KMS-11 (cell line): ENCODE measurements at regions not wholly inside any gene's neighbourhood (a gene's known extent, or its start where the extent isn't known, plus 50 kb on each side); places are given as distances from the start of the nearest gene placed in this dataset.

Experiments used
- H2AFZ ChIP-seq: fragments of 200-600 bp; sonication (generic); 2 replicates; pipeline ENCODE4 v1.6.1; 2016; ENCODE audit warnings: antibody characterized with exemption, mixed run types, low read depth
- H3K27ac ChIP-seq: fragments of 200-600 bp; sonication (generic); 2 replicates; pipeline ENCODE4 v1.6.1; 2016; ENCODE audit warnings: mild to moderate bottlenecking, mixed run types
- H3K27me3 ChIP-seq: fragments of 200-600 bp; sonication (generic); 2 replicates; pipeline ENCODE4 v1.6.1; 2017; ENCODE audit warnings: mild to moderate bottlenecking, low read depth, mixed run types, moderate library complexity; ENCODE audit not compliant: insufficient read depth
- H3K36me3 ChIP-seq: fragments of 200-600 bp; sonication (generic); 2 replicates; pipeline ENCODE4 v1.6.1; 2017; ENCODE audit warnings: mild to moderate bottlenecking, mixed run types; ENCODE audit not compliant: insufficient read depth
- H3K4me1 ChIP-seq: fragments of 200-600 bp; sonication (generic); 2 replicates; pipeline ENCODE4 v1.6.1; 2016; ENCODE audit warnings: mild to moderate bottlenecking, low read depth, mixed run types; ENCODE audit not compliant: poor library complexity, severe bottlenecking
- H3K4me2 ChIP-seq: fragments of 200-600 bp; sonication (generic); 2 replicates; pipeline ENCODE4 v1.7.0; 2016; ENCODE audit warnings: mild to moderate bottlenecking, mixed run types
- H3K4me3 ChIP-seq: fragments of 200-600 bp; sonication (generic); IDR thresholded peaks from 2 replicates; pipeline ENCODE4 v1.6.1; 2017; ENCODE audit warnings: low read depth, low read length, mixed read lengths; ENCODE audit not compliant: insufficient read depth
- H3K79me2 ChIP-seq: fragments of 200-600 bp; sonication (generic); 2 replicates; pipeline ENCODE4 v1.6.1; 2016; ENCODE audit warnings: low read depth, mixed run types; ENCODE audit not compliant: insufficient read depth
- H3K9ac ChIP-seq: fragments of 200-600 bp; sonication (generic); 2 replicates; pipeline ENCODE4 v1.6.1; 2016; ENCODE audit warnings: mild to moderate bottlenecking, mixed run types
- H4K20me1 ChIP-seq: fragments of 200-600 bp; sonication (generic); 2 replicates; pipeline ENCODE4 v1.6.1; 2016; ENCODE audit warnings: mild to moderate bottlenecking, mixed run types; ENCODE audit not compliant: insufficient read depth
- CTCF ChIP-seq: fragments of 200-600 bp; sonication (generic); conservative IDR thresholded peaks from 2 replicates; pipeline ENCODE4 v1.6.1; 2017; ENCODE audit warnings: low read depth, mild to moderate bottlenecking, antibody characterized with exemption, low read length, moderate library complexity, mixed read lengths

GRCh38 chr2:196441527-196441926, 198.0 kb upstream of the CCDC150 start:
- TF ChIP-seq CTCF, result no peak
- Histone ChIP-seq H3K4me2 (no peak overlapping the region), H3K27ac (no peak overlapping the region), H2AFZ (no peak overlapping the region), H3K36me3 (no peaks in the 10 kb centered on the region), H3K79me2 (no peaks in the 10 kb centered on the region), H3K4me3 (no peak overlapping the region), H3K4me1 (peaks cover 15% of the 10 kb centered on the region), H4K20me1 (no peaks in the 10 kb centered on the region), H3K27me3 (no peaks in the 10 kb centered on the region), H3K9ac (no peak overlapping the region)

GRCh38 chr2:196442211-196442610, 197.3 kb upstream of the CCDC150 start:
- Histone ChIP-seq H3K36me3 (no peaks in the 10 kb centered on the region), H3K4me2 (no peak overlapping the region), H3K4me3 (no peak overlapping the region), H4K20me1 (no peaks in the 10 kb centered on the region), H3K4me1 (peaks cover 15% of the 10 kb centered on the region), H2AFZ (no peak overlapping the region), H3K27me3 (no peaks in the 10 kb centered on the region), H3K27ac (no peak overlapping the region), H3K79me2 (no peaks in the 10 kb centered on the region), H3K9ac (no peak overlapping the region)
- no peak for TF ChIP-seq CTCF

- Histone ChIP-seq H2AFZ (no peak overlapping the region), H4K20me1 (no peaks in the 10 kb centered on the region), H3K79me2 (no peaks in the 10 kb centered on the region), H3K4me2 (no peak overlapping the region), H3K4me1 (peaks cover 15% of the 10 kb centered on the region), H3K27ac (no peak overlapping the region), H3K27me3 (no peaks in the 10 kb centered on the region), H3K36me3 (no peaks in the 10 kb centered on the region), H3K9ac (no peak overlapping the region), H3K4me3 (no peak overlapping the region)
- TF ChIP-seq CTCF, result no peak
Measured at GRCh38 chr2:196444442-196444841, 195.1 kb upstream of the CCDC150 start.

- H3K4me2 ChIP-seq, result no peak overlapping the region
- no peak for TF ChIP-seq CTCF
- H3K27ac ChIP-seq, result no peak overlapping the region
Measured at GRCh38 chr2:196445991-196446390, 193.5 kb upstream of the CCDC150 start.

More at GRCh38 chr2:196445991-196446390, 193.5 kb upstream of the CCDC150 start:
- Histone ChIP-seq H3K4me3 (no peak overlapping the region), H4K20me1 (no peaks in the 10 kb centered on the region), H3K27me3 (no peaks in the 10 kb centered on the region), H3K4me1 (peaks cover 3% of the 10 kb centered on the region), H3K9ac (no peak overlapping the region), H2AFZ (no peak overlapping the region), H3K79me2 (no peaks in the 10 kb centered on the region), H3K36me3 (no peaks in the 10 kb centered on the region)
